ENCODE measurements at regions not wholly inside any gene's neighbourhood (a gene's known extent, or its start where the extent isn't known, plus 50 kb on each side); places are given as distances from the start of the nearest gene placed in this dataset.

GRCh38 chr11:11148104-11148509 is 204.9 kb downstream of the CSNK2A3 start:
- DNase-seq (peak; percentile 88), ATAC-seq (ENCODE audit: poor library complexity) (peak; percentile 98)
- intact Hi-C loops (cut with DNase I): no loop called here

DNA sequence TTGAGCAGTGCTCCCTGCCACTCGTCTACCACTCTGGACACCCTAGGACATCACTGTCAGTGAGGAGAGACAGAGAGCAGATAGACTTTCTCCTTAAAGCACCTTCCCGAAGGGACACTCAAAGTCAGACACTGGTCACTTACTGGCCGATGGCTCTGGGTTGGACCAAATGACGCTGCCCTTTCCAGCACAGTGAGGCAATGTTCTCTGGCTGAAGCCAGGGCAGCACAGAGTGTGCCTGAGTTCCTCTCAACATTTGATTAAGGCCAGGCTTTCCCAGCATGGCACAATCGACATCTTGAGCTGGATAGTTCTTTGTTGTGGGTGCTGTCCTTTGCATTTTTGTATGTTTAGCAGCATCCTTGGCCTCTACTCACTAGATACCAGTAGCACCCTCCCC is 206.2 kb downstream of the CSNK2A3 start:
- intact Hi-C loops (cut with DNase I): no loop called here
- no peak for DNase-seq
- ATAC-seq (ENCODE audit: poor library complexity): peak; percentile 20

DNA sequence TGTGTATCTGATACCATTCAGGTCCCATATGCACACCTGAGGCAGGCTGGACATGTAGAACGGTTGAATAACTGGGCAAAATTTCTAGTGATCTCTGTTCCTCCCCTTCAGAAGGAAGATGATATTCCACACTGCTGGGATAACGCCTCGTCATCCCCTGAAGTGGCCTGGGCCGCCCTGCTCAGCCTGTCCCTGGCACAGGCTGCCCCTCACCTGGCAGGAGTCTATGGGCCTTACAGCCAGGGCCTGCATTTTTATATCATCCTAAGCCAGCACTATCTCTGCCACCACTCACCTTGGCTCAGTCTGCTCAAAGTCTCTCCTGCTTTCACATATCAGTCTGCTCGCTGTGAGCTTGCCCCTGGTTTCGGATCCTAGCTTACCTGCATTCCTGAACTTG is 209.2 kb downstream of the CSNK2A3 start:
- DNase-seq (no peak), ATAC-seq (ENCODE audit: poor library complexity) (no peak)
- intact Hi-C loops (cut with DNase I): no loop called here

GRCh38 chr11:11142430-11142829 is 210.6 kb downstream of the CSNK2A3 start:
- ATAC-seq (ENCODE audit: poor library complexity): no peak
- DNase-seq: no peak
- intact Hi-C loops (cut with DNase I): no loop called here

DNA sequence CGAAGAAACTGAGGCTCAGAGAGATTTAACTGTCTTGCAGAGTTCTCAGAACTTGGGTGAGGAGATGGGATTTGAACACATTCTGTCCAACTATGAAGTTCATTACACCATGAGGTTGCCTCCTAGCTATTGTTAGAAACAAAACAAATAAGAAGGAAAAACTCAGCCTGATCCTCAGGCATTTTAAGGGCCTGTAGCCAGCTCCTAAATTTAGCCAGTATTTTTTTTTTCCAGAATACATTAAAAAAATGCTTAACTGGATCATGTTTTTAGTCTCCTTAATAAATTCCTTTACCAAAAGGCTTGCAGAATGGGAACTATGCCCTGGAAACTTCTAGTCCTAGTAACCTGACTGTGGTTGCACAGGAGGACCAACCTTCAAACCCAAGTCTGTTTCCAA is 212.0 kb downstream of the CSNK2A3 start:
- DNase-seq: no peak
- intact Hi-C loops (cut with DNase I): no loop called here
- no peak for ATAC-seq (ENCODE audit: poor library complexity)

GRCh38 chr11:11140510-11140909 is 212.5 kb downstream of the CSNK2A3 start:
- intact Hi-C loops (cut with DNase I): no loop called here
- DNase-seq: no peak
- ATAC-seq (ENCODE audit: poor library complexity): no peak

- ATAC-seq (ENCODE audit: poor library complexity) (no peak), DNase-seq (no peak)
- intact Hi-C loops (cut with DNase I): no loop called here
Measured at GRCh38 chr11:11137339-11137738, 215.7 kb downstream of the CSNK2A3 start.

DNA sequence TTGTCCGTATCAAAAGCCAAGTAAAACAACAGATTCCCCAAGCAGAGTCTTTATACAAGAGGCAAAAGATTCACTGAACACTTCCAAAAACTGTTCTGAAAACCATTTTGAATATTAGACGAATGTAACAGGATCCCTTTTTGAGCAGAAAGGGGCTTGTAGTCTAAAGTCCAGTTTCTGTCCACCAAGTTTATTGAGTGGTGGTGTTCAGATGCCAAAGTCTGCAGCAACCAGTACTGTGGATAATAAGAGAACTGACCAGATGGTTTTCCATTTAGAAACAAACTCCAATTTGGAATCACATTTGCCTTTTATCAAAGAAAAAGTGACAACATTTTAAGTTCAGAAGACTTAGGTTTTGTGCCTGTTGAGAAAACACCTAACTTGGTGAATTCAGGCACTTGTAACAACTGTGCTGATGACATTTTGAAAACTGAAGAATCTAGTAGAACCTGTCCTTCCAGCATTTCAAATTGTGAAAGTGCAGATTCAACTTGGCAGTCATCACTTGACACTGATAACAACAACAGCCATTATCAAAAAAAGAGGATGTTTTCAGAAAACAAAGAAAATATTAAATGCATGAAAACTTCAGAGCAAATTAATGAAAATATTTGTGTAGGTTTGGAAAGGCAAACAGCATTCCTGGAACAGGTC is 217.1 kb downstream of the CSNK2A3 start:
- DNase-seq: no peak
- intact Hi-C loops (cut with DNase I): no loop called here
- no peak for ATAC-seq (ENCODE audit: poor library complexity)

GRCh38 chr11:11129118-11129517 is 223.9 kb downstream of the CSNK2A3 start:
- DNase-seq (no peak), ATAC-seq (ENCODE audit: poor library complexity) (no peak)
- intact Hi-C loops (cut with DNase I): no loop called here

DNA sequence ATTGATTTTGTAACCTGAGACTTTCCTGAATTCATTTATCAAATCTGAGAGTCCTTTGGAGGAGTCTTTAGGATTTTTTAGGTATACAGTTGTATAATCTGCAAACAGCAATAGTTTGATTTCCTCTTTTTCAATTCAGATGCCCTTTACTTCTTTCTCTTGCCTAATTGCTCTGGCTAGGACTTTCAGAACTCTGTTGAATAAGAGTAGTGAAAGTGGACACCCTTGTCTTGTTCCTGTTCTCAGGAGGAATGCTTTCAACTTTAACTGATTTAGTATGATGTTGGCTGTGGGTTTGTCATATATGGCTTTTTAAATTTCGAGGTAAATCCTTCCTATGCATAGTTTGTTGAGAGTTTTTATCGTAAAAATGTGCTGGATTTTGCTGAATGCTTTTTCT is 227.4 kb downstream of the CSNK2A3 start:
- intact Hi-C loops (cut with DNase I): no loop called here
- no peak for DNase-seq
- ATAC-seq (ENCODE audit: poor library complexity): no peak

GRCh38 chr11:11122749-11123148 is 230.3 kb downstream of the CSNK2A3 start:
- ATAC-seq (ENCODE audit: poor library complexity) (no peak), DNase-seq (no peak)
- intact Hi-C loops (cut with DNase I): no loop called here

DNA sequence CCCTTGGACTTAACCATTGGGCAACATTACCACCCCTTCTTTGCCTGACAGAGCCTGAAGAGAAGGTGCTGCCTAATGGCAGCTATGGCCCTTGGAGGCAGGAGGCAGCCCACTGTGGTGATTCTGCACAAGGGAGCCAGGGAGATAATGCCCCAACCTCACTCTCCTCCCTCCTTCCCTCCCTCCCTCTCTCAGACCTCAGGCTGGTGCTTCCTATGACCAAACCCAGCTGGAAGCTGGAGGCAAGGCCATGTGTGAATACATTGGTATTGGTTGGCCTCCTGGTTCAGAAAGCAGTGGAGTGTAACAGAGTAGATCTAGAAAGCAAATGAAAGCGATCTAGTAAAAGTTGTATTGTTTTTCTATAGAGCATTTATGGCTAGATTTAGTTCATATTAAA is 233.1 kb downstream of the CSNK2A3 start:
- DNase-seq (no peak), ATAC-seq (ENCODE audit: poor library complexity) (no peak)
- intact Hi-C loops (cut with DNase I): no loop called here

- intact Hi-C loops (cut with DNase I): no loop called here
- no peak for ATAC-seq (ENCODE audit: poor library complexity)
Measured at GRCh38 chr11:11117730-11118129, 235.3 kb downstream of the CSNK2A3 start.

GRCh38 chr11:11115475-11115874 is 237.6 kb downstream of the CSNK2A3 start:
- intact Hi-C loops (cut with DNase I): no loop called here
- no peak for DNase-seq
- no peak for ATAC-seq (ENCODE audit: poor library complexity)

More at GRCh38 chr11:11117730-11118129, 235.3 kb downstream of the CSNK2A3 start:
- no peak for DNase-seq

- ATAC-seq (ENCODE audit: poor library complexity) (no peak), DNase-seq (no peak)
- intact Hi-C loops (cut with DNase I): no loop called here
Measured at GRCh38 chr11:11113626-11114025, 239.4 kb downstream of the CSNK2A3 start.

DNA sequence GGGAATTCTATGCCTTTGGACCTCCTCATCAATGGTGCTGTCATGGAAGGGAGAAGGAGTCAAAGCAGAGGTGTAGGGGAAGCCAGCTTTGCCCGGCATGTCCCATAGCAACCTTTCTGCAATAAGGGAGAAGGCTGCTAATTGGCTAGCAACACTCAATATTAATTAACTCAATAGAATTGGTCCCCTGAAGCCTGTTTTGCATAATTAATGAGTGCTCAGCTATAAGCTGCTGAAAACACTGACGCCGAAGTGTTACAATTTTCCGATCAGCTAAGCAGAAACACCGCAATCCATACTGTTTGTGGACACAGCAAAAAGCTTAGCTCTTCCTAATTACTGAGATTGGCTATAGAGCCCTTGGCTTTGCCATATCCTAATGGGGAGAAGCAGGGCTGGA is 245.0 kb downstream of the CSNK2A3 start:
- intact Hi-C loops (cut with DNase I): no loop called here
- ATAC-seq (ENCODE audit: poor library complexity) (no peak), DNase-seq (no peak)

DNA sequence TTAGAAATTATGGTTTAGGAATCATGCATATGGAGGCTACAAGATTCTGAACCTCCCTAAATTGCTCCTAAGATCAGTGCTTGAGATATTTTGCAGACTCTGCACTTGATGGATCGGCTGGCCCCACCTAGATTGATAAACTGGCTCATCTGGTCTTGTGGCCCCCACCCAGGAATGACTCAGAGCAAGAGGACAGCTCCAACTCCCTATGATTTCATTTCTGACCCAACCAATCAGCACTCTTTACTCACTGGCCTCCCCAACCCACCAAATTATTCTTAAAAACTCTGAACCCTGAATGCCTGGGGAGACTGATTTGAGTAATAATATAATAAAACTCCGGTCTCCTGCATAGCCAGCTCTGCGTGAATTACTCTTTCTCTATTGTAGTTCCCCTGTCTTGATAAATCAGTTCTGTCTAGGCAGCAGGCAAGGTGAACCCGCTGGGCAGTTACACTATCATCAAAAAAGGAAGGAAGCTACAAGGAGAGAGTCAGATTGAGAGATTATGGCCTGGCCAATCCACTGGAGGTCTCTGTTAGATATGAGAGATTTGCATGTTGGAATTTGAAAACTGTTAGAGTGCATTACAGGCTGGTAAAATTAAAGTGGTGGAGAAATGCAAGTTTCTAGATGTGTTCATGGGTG is 245.8 kb downstream of the CSNK2A3 start:
- intact Hi-C loops (cut with DNase I): no loop called here
- DNase-seq (no peak), ATAC-seq (ENCODE audit: poor library complexity) (no peak)

DNA sequence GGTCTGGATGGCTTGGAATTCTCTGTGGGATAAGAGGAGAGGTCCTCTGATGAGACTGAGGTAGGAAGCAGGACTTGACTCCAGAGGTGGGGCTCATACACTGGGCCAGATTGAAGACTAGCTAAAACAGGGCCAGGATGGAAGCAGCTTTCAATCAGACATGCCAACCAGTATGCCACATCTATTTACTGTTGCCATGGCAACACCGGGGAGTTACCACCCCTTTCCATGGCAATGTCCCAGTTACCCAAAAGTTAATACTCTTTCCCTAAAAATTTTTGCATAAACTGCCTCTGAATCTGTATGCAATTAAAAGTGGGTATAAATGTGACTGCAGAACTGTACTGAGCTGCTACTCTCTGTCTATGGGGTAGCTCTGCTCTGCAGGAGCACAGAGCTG is 247.5 kb upstream of the ZBED5 start:
- ATAC-seq (ENCODE audit: poor library complexity) (no peak), DNase-seq (no peak)

GRCh38 chr11:11095831-11096723 is 238.2 kb upstream of the ZBED5 start:
- ATAC-seq (ENCODE audit: poor library complexity) (no peak), DNase-seq (no peak)
- intact Hi-C loops (cut with DNase I): no loop called here

More for the DNA sequence above, 247.5 kb upstream of the ZBED5 start:
- intact Hi-C loops (cut with DNase I): no loop called here

DNA sequence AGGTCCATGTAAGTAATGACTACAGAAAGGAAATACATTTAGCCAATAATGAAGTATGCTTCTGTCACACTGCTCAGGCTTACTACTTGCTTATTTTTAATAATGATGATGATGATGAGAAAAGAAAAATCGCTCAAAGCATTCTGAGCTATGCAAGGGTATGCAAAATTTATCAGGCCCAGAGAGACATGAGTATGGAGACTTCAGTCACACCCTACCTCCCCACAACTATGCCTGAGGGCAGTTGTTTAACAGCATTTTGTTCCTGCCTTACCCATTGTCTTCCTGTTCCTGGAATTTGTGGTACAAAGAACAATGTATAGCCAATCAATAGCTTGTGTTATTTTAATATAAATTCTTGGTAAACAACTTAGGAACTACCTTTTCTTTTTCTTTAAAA is 232.6 kb upstream of the ZBED5 start:
- DNase-seq (no peak), ATAC-seq (ENCODE audit: poor library complexity) (no peak)
- intact Hi-C loops (cut with DNase I): no loop called here

All from Right ventricle myocardium superior (tissue), 1 donor.